Astrocyte (in vitro differentiated cells and primary cell): ENCODE measurements at regions not wholly inside any gene's neighbourhood (a gene's known extent, or its start where the extent isn't known, plus 50 kb on each side); places are given as distances from the start of the nearest gene placed in this dataset.

Source experiments
- DNase-seq: peaks from one replicate; pipeline ENCODE4 v3.0.0-alpha.2; 2010; ENCODE audit warnings: low read depth
- FAIRE-seq: peaks from 2 replicates; lab custom pipeline; 2011; peaks lifted over from hg19 to GRCh38; lab: Jason Lieb, UNC
- H2AFZ ChIP-seq: 2 replicates; pipeline ENCODE4 v1.6.0; 2012; ENCODE audit warnings: low read depth, low read length, inconsistent platforms
- H3K27ac ChIP-seq: 2 replicates; pipeline ENCODE4 v1.5.1; 2011; ENCODE audit warnings: low read depth, low read length, inconsistent platforms
- H3K27me3 ChIP-seq: 2 replicates; pipeline ENCODE4 v1.6.0; 2011; ENCODE audit warnings: low read length, inconsistent platforms; ENCODE audit not compliant: insufficient read depth
- H3K36me3 ChIP-seq: 2 replicates; pipeline ENCODE4 v1.5.1; 2011; ENCODE audit warnings: low read length, inconsistent platforms; ENCODE audit not compliant: insufficient read depth
- H3K4me1 ChIP-seq: 2 replicates; pipeline ENCODE4 v1.5.1; 2011; ENCODE audit warnings: low read length, inconsistent platforms; ENCODE audit not compliant: insufficient read depth
- H3K4me2 ChIP-seq: 2 replicates; pipeline ENCODE4 v1.6.0; 2012; ENCODE audit warnings: low read length, inconsistent platforms
- H3K4me3 ChIP-seq: 2 replicates; pipeline ENCODE4 v1.5.1; 2011; ENCODE audit warnings: low read depth, mild to moderate bottlenecking, low read length, inconsistent platforms; ENCODE audit not compliant: insufficient read depth
- H3K79me2 ChIP-seq: 2 replicates; pipeline ENCODE4 v1.6.0; 2012; ENCODE audit warnings: mild to moderate bottlenecking, low read length, inconsistent platforms; ENCODE audit not compliant: insufficient read depth
- H3K9ac ChIP-seq: 2 replicates; pipeline ENCODE4 v1.6.0; 2012; ENCODE audit warnings: mild to moderate bottlenecking, low read length, inconsistent platforms
- H3K9me3 ChIP-seq: 2 replicates; pipeline ENCODE4 v1.5.1; 2012; ENCODE audit warnings: low read depth, mild to moderate bottlenecking, low read length, inconsistent platforms; ENCODE audit not compliant: insufficient read depth
- H4K20me1 ChIP-seq: 2 replicates; pipeline ENCODE4 v1.6.0; 2012; ENCODE audit warnings: low read length, inconsistent platforms; ENCODE audit not compliant: insufficient read depth
- H3K27ac Mint-ChIP-seq: one replicate; pipeline ENCODE4 v1.8.0; 2021; ENCODE audit warnings: mild to moderate bottlenecking, mixed read lengths; ENCODE audit not compliant: unreplicated experiment
- H3K27me3 Mint-ChIP-seq: one replicate; pipeline ENCODE4 v1.8.0; 2021; ENCODE audit warnings: low read depth, mixed read lengths; ENCODE audit not compliant: unreplicated experiment
- H3K36me3 Mint-ChIP-seq: one replicate; pipeline ENCODE4 v1.8.0; 2021; ENCODE audit warnings: low read depth, mixed read lengths; ENCODE audit not compliant: unreplicated experiment
- H3K4me1 Mint-ChIP-seq: one replicate; pipeline ENCODE4 v1.8.0; 2021; ENCODE audit warnings: low read depth, mixed read lengths; ENCODE audit not compliant: unreplicated experiment
- H3K4me3 Mint-ChIP-seq: one replicate; pipeline ENCODE4 v1.8.0; 2021; ENCODE audit warnings: mild to moderate bottlenecking, moderate library complexity, mixed read lengths; ENCODE audit not compliant: unreplicated experiment
- H3K9me3 Mint-ChIP-seq: one replicate; pipeline ENCODE4 v1.8.0; 2021; ENCODE audit warnings: mild to moderate bottlenecking, mixed read lengths; ENCODE audit not compliant: unreplicated experiment
- CTCF ChIP-seq: IDR thresholded peaks from 2 replicates; pipeline ENCODE4 v1.5.1; 2011; ENCODE audit warnings: low read depth, mild to moderate bottlenecking, inconsistent platforms, low read length, moderate library complexity; ENCODE audit not compliant: insufficient read depth
- EZH2 ChIP-seq: IDR thresholded peaks from 2 replicates; pipeline ENCODE4 v1.6.1; 2012; ENCODE audit warnings: mild to moderate bottlenecking, low read length, inconsistent platforms; ENCODE audit not compliant: insufficient read depth

GRCh38 chrX:10350221-10350620, 193.4 kb downstream of the CLCN4 start:
- H4K20me1 ChIP-seq, result no peaks in the 10 kb centered on the region
- no peaks in the 10 kb centered on the region for H3K36me3 ChIP-seq
- no peak overlapping the region for H3K9ac ChIP-seq
- Mint-ChIP-seq H3K9me3 (no peaks in the 10 kb centered on the region), H3K27ac (no peak overlapping the region), H3K4me3 (no peak overlapping the region), H3K4me1 (no peaks in the 10 kb centered on the region), H3K27me3 (no peaks in the 10 kb centered on the region), H3K36me3 (no peaks in the 10 kb centered on the region)
- no peaks in the 10 kb centered on the region for H3K4me1 ChIP-seq
- no peak overlapping the region for H3K4me2 ChIP-seq
- H3K9me3 ChIP-seq, result no peaks in the 10 kb centered on the region
- H2AFZ ChIP-seq, result no peak overlapping the region
- DNase-seq (no peak), FAIRE-seq (no peak)
- no peak overlapping the region for H3K4me3 ChIP-seq
- no peaks in the 10 kb centered on the region for H3K79me2 ChIP-seq
- H3K27ac ChIP-seq, result no peak overlapping the region
- no peaks in the 10 kb centered on the region for H3K27me3 ChIP-seq
- TF ChIP-seq CTCF (no peak), EZH2 (no peak)

- H3K36me3 ChIP-seq, result no peaks in the 10 kb centered on the region
- peak; percentile 89 for FAIRE-seq
- Mint-ChIP-seq H3K9me3 (no peaks in the 10 kb centered on the region), H3K36me3 (no peaks in the 10 kb centered on the region), H3K27me3 (no peaks in the 10 kb centered on the region), H3K4me3 (no peak overlapping the region), H3K27ac (no peak overlapping the region), H3K4me1 (no peaks in the 10 kb centered on the region)
- H3K4me2 ChIP-seq, result no peak overlapping the region
- no peak overlapping the region for H3K9ac ChIP-seq
- H3K79me2 ChIP-seq, result no peaks in the 10 kb centered on the region
- H4K20me1 ChIP-seq, result no peaks in the 10 kb centered on the region
- DNase-seq, result peak; percentile 41
- H2AFZ ChIP-seq, result no peak overlapping the region
- H3K4me1 ChIP-seq, result no peaks in the 10 kb centered on the region
- no peaks in the 10 kb centered on the region for H3K27me3 ChIP-seq
- no peak overlapping the region for H3K27ac ChIP-seq
- H3K9me3 ChIP-seq, result no peaks in the 10 kb centered on the region
- TF ChIP-seq CTCF (no peak), EZH2 (no peak)
- no peak overlapping the region for H3K4me3 ChIP-seq
Observed at GRCh38 chrX:10350981-10351380, 194.2 kb downstream of the CLCN4 start.

- H3K4me1 Mint-ChIP-seq, result no peaks in the 10 kb centered on the region
- no peaks in the 10 kb centered on the region for H3K9me3 Mint-ChIP-seq
- Histone ChIP-seq H3K4me2 (no peak overlapping the region), H4K20me1 (no peaks in the 10 kb centered on the region), H3K27ac (no peak overlapping the region), H3K36me3 (no peaks in the 10 kb centered on the region), H2AFZ (no peak overlapping the region), H3K9me3 (no peaks in the 10 kb centered on the region), H3K79me2 (no peaks in the 10 kb centered on the region), H3K9ac (no peak overlapping the region), H3K27me3 (no peaks in the 10 kb centered on the region), H3K4me1 (peaks cover 7% of the 10 kb centered on the region), H3K4me3 (no peak overlapping the region)
- FAIRE-seq (no peak), DNase-seq (no peak)
- H3K4me3 Mint-ChIP-seq, result no peak overlapping the region
- no peak overlapping the region for H3K27ac Mint-ChIP-seq
- no peak for TF ChIP-seq CTCF
- no peak for TF ChIP-seq EZH2
- H3K36me3 Mint-ChIP-seq, result no peaks in the 10 kb centered on the region
- no peaks in the 10 kb centered on the region for H3K27me3 Mint-ChIP-seq
Observed at GRCh38 chrX:10352536-10352935, 195.8 kb downstream of the CLCN4 start.
